Small intestine (tissue), 7 donors: ENCODE measurements at regions not wholly inside any gene's neighbourhood (a gene's known extent, or its start where the extent isn't known, plus 50 kb on each side); places are given as distances from the start of the nearest gene placed in this dataset.

Experiments
- DNase-seq, 2 donors: peaks; one replicate each; pipeline versions ENCODE4 v3.0.0 to v3.0.0-alpha.2; 2013
- FAIRE-seq: peaks from 2 replicates; lab custom pipeline; 2012; peaks lifted over from hg19 to GRCh38; lab: Jason Lieb, UNC
- H3K27ac ChIP-seq, 3 donors: one replicate each; pipeline ENCODE4 v1.5.1; 2013; ENCODE audit warnings: low read length in 2 of 3, mild to moderate bottlenecking in 2 of 3, control low read depth in 1 of 3, inconsistent platforms in 1 of 3, low read depth in 1 of 3, moderate library complexity in 1 of 3
- H3K27me3 ChIP-seq, 3 donors: one replicate each; pipeline ENCODE4 v1.6.1; 2013; ENCODE audit warnings: low read length in 3 of 3, inconsistent platforms in 1 of 3; ENCODE audit not compliant: control insufficient read depth in 3 of 3, insufficient read depth in 3 of 3
- H3K36me3 ChIP-seq, 3 donors: one replicate each; pipeline ENCODE4 v1.6.1; 2013; ENCODE audit warnings: low read length in 3 of 3, inconsistent platforms in 1 of 3, low read depth in 1 of 3, mild to moderate bottlenecking in 1 of 3, moderate library complexity in 1 of 3; ENCODE audit not compliant: control insufficient read depth in 3 of 3, insufficient read depth in 2 of 3
- H3K4me1 ChIP-seq, 3 donors: one replicate each; pipeline ENCODE4 v1.6.1; 2013; ENCODE audit warnings: low read length in 2 of 3, inconsistent platforms in 1 of 3, low read depth in 1 of 3, mild to moderate bottlenecking in 1 of 3, moderate library complexity in 1 of 3; ENCODE audit not compliant: control insufficient read depth in 3 of 3, insufficient read depth in 2 of 3
- H3K4me3 ChIP-seq, 3 donors: one replicate each; pipeline ENCODE4 v1.5.1; 2013; ENCODE audit warnings: low read length in 3 of 3, control low read depth in 1 of 3, inconsistent platforms in 1 of 3, low read depth in 1 of 3, mild to moderate bottlenecking in 1 of 3, moderate library complexity in 1 of 3
- H3K9me3 ChIP-seq, 2 donors: one replicate each; pipeline ENCODE4 v1.6.1; 2013; ENCODE audit warnings: low read depth in 1 of 2, low read length in 1 of 2; ENCODE audit not compliant: control insufficient read depth in 2 of 2, insufficient read depth in 1 of 2
- WGBS, 3 donors: extraction: QIAGEN DNeasy Blood & Tissue Kit; methylation state at CpG; one replicate each; pipeline ENCODE4 v1.1.7; 2013; 5-methylcytosine and 5-hydroxymethylcytosine counted together
- donor health status: healthy with polysubstance abuse.
- donor health status: control.
- donor health status: control.
- donor health status: Bipolar disorder and iron deficiency.
- donor health status: healthy.

- no peak for DNase-seq
- 72 to 87% (median 77%) methylated on average over 8 of the region's 8 CpGs for WGBS, 3 donors
- Histone ChIP-seq H3K36me3 (no peaks in the 10 kb centered on the region), H3K9me3 (no peaks in the 10 kb centered on the region), H3K27me3 (peaks cover 0 to 2% (median 0%) of the 10 kb centered on the region in 3 donors), H3K4me3 (no peak overlapping the region), H3K27ac (no peak overlapping the region), H3K4me1 (no peaks in the 10 kb centered on the region)
- no peak for FAIRE-seq
Measured at GRCh38 chr15:101568309-101568708, 78.8 kb upstream of the PCSK6 start.

- Histone ChIP-seq H3K27ac (no peak overlapping the region), H3K4me1 (no peaks in the 10 kb centered on the region), H3K9me3 (no peaks in the 10 kb centered on the region), H3K36me3 (no peaks in the 10 kb centered on the region), H3K4me3 (no peak overlapping the region), H3K27me3 (peaks cover 0 to 2% (median 0%) of the 10 kb centered on the region in 3 donors)
- DNase-seq: no peak
- 84 to 85% (median 84%) methylated on average over 14 of the region's 14 CpGs for WGBS, 3 donors
- no peak for FAIRE-seq
Measured at GRCh38 chr15:101566748-101567488, 77.4 kb upstream of the PCSK6 start.

GRCh38 chr15:101565377-101565776 lies 75.9 kb upstream of the PCSK6 start:
- DNase-seq (no peak), FAIRE-seq (no peak)
- no peaks in the 10 kb centered on the region for H3K4me1 ChIP-seq
- H3K27ac ChIP-seq: no peak overlapping the region
- H3K9me3 ChIP-seq: no peaks in the 10 kb centered on the region
- 84 to 88% (median 84%) methylated on average over 3 of the region's 3 CpGs for WGBS, 3 donors
- H3K36me3 ChIP-seq: no peaks in the 10 kb centered on the region
- peaks cover 0 to 2% (median 0%) of the 10 kb centered on the region in 3 donors for H3K27me3 ChIP-seq
- H3K4me3 ChIP-seq: no peak overlapping the region

GRCh38 chr15:101563176-101563796 lies 73.8 kb upstream of the PCSK6 start:
- Histone ChIP-seq H3K36me3 (no peaks in the 10 kb centered on the region), H3K9me3 (no peaks in the 10 kb centered on the region), H3K4me3 (no peak overlapping the region), H3K4me1 (no peaks in the 10 kb centered on the region), H3K27ac (no peak overlapping the region), H3K27me3 (peaks cover 0 to 2% (median 0%) of the 10 kb centered on the region in 3 donors)
- DNase-seq: no peak
- WGBS, 3 donors: 77 to 86% (median 85%) methylated on average over 4 of the region's 4 CpGs
- no peak for FAIRE-seq

- H3K27me3 ChIP-seq: peaks cover 0 to 2% (median 0%) of the 10 kb centered on the region in 3 donors
- no peaks in the 10 kb centered on the region for H3K36me3 ChIP-seq
- FAIRE-seq (no peak), DNase-seq (no peak)
- H3K4me1 ChIP-seq: no peaks in the 10 kb centered on the region
- no peak overlapping the region for H3K27ac ChIP-seq
- no peak overlapping the region for H3K4me3 ChIP-seq
- no peaks in the 10 kb centered on the region for H3K9me3 ChIP-seq
- WGBS, 3 donors: 82 to 86% (median 86%) methylated on average over 22 of the region's 22 CpGs
Measured at GRCh38 chr15:101562428-101563059, 73.0 kb upstream of the PCSK6 start.

- no peak overlapping the region for H3K4me3 ChIP-seq
- WGBS, 3 donors: 85 to 88% (median 87%) methylated on average over 14 to 15 of the region's 15 CpGs
- H3K36me3 ChIP-seq: no peaks in the 10 kb centered on the region
- DNase-seq (no peak), FAIRE-seq (no peak)
- H3K9me3 ChIP-seq: no peaks in the 10 kb centered on the region
- H3K27ac ChIP-seq: no peak overlapping the region
- peaks cover 0 to 2% (median 0%) of the 10 kb centered on the region in 3 donors for H3K27me3 ChIP-seq
- no peaks in the 10 kb centered on the region for H3K4me1 ChIP-seq
Measured at GRCh38 chr15:101561584-101561906, 72.0 kb upstream of the PCSK6 start.

- H3K27ac ChIP-seq: no peak overlapping the region
- no peaks in the 10 kb centered on the region for H3K36me3 ChIP-seq
- WGBS, 3 donors: 84 to 89% (median 85%) methylated on average over 11 of the region's 11 CpGs
- H3K4me1 ChIP-seq: no peaks in the 10 kb centered on the region
- no peak overlapping the region for H3K4me3 ChIP-seq
- peaks cover 0 to 2% (median 0%) of the 10 kb centered on the region in 3 donors for H3K27me3 ChIP-seq
- no peaks in the 10 kb centered on the region for H3K9me3 ChIP-seq
- no peak for FAIRE-seq
- no peak for DNase-seq
Measured at GRCh38 chr15:101560722-101561583, 71.4 kb upstream of the PCSK6 start.

GRCh38 chr15:101559952-101560351 lies 70.4 kb upstream of the PCSK6 start:
- no peaks in the 10 kb centered on the region for H3K9me3 ChIP-seq
- no peak for FAIRE-seq
- no peak overlapping the region for H3K27ac ChIP-seq
- H3K4me1 ChIP-seq: no peaks in the 10 kb centered on the region
- peaks cover 0 to 2% (median 0%) of the 10 kb centered on the region in 3 donors for H3K27me3 ChIP-seq
- H3K36me3 ChIP-seq: no peaks in the 10 kb centered on the region
- no peak overlapping the region for H3K4me3 ChIP-seq
- 34 to 44% (median 38%) methylated on average over 6 of the region's 6 CpGs for WGBS, 3 donors
- DNase-seq: no peak
